ENCODE measurements at regions not wholly inside any gene's neighbourhood (a gene's known extent, or its start where the extent isn't known, plus 50 kb on each side); places are given as distances from the start of the nearest gene placed in this dataset.
"Not testable (repeated sequence)": the region's sequence is repeated elsewhere in the genome, so short reads cannot be mapped to it uniquely, and the experiment has no call there.

- no peak for DNase-seq (ENCODE audit: low spot score)
These were observed 807.9 kb upstream of the SPRY2 start for GRCh38 chr13:81148822-81149221.

GRCh38 chr13:81146576-81146975 is 805.6 kb upstream of the SPRY2 start:
- not testable (repeated sequence) for DNase-seq (ENCODE audit: low spot score)

DNA sequence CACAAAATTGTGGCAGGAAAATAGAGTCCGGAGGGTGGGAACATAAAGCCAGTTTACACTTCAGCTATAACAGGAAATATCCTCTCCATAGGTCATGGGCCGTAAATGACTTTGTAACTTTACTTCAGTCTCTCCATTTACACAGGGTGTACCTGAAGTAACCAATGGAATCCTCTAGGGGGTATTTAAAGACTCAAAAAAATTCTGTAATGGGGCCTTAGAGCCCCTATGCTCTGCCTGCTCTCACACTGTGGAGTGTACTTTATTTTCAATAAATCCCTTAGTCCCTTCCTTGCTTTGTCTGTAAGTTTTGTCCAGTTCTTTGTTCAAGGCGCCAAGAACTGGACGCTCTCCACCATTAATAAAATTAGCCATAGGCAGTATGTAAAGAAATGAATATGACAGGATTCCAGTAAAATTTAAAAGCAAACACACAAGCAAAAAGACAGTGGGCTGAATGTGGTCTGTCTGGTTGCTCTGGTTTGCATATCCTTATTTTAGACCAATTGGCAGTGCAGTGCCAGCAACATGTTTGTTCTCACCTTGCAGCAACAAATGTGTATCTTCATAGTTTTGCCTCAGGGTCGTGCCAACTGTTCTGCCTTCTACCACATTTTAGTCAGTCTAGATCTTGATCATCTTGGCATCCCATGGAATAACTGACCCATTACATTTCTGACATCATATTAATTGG is 801.5 kb upstream of the SPRY2 start:
- DNase-seq (ENCODE audit: low spot score) = no peak

GRCh38 chr13:81140675-81141074 is 799.7 kb upstream of the SPRY2 start:
- no peak for DNase-seq (ENCODE audit: low spot score)

GRCh38 chr13:81139987-81140386 is 799.1 kb upstream of the SPRY2 start:
- no peak for DNase-seq (ENCODE audit: low spot score)

DNA sequence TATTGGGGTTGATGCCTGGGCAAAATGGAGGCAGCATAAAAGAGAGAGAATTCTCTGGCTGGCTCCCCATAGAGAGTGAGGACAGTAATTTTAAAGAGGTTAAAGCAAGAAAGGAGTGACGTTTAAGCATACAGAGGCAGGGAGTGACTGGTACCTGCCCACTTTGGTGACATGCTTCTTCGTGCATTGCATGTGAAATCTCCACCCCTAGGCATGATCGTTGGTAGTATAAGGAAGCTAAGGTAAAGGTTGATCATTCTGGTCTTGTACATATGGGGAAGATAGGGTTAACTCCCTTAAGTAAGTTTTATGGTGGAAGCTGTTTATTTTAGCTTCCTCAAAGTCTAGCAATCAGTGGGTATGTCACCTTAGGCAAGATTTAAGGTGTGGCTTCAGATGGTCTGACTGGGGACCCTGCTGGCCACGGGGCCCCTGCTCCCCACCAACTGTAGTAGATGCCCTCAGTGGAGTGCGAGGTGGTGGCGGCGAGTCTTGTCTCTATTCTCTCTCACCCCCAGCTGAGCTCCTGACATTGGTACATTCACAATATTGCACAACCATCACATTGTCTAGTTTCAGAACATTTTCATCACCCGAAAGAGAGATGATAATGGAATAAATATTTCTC is 797.5 kb upstream of the SPRY2 start:
- DNase-seq (ENCODE audit: low spot score) = no peak

GRCh38 chr13:81133066-81133465 is 792.1 kb upstream of the SPRY2 start:
- no peak for DNase-seq (ENCODE audit: low spot score)

- DNase-seq (ENCODE audit: low spot score) = no peak
These were observed 776.5 kb upstream of the SPRY2 start for GRCh38 chr13:81117416-81117815.

- no peak for DNase-seq (ENCODE audit: low spot score)
These were observed 775.7 kb upstream of the SPRY2 start for GRCh38 chr13:81116461-81117282.

GRCh38 chr13:81109026-81109425 is 768.1 kb upstream of the SPRY2 start:
- no peak for DNase-seq (ENCODE audit: low spot score)

DNA sequence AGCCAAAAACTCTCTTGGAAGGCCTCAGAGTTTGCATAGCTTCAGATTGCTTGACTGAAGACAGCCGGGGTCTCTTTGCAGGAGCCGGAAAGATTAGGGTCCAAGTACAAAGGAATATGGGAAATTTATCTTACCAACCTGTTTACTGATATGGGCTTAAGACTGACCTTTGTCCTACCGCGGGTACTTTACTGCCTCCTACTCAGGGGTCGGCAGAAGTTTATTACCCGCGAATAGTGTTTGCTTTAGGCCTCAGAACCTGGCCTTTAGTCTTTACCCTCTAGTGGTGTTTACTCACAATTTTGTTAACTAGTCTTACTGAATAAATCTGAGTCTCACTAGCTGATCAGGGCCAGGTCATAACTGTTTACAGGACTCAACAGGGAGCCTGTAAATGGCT is 765.4 kb upstream of the SPRY2 start:
- DNase-seq (ENCODE audit: low spot score) = no peak

DNA sequence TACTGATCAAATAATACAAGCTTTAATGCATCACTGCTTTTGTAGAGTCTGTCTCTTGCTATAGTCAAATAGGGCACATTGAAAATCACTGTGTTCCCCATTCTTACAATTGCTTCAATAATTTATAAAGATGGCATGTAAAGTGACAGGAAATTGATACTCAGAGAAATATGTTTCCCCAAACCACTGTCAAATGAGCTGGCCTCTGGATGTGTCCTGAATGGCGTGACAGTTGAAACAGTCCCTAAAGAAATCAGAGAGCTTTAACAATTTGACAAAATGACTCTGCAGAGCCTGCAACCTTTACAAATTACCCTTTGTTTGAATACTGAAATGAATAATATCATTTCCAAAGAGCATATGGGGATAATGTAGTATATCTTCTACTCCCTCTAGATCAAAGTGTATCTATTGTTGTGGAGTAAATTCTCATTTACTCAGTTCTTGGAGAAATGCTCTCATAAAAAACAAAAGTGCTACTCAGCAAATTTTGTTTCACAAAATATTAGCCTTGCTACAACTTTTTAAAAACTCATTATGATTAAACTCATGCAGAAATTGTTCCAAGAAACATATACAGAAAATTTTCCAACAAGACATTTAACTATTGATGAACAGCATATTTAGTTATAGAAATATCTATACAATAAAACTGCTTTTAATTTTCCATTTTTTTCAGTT is 763.2 kb upstream of the SPRY2 start:
- no peak for DNase-seq (ENCODE audit: low spot score)

- not testable (repeated sequence) for DNase-seq (ENCODE audit: low spot score)
These were observed 761.1 kb upstream of the SPRY2 start for GRCh38 chr13:81102066-81102465.

- no peak for DNase-seq (ENCODE audit: low spot score)
These were observed 748.6 kb upstream of the SPRY2 start for GRCh38 chr13:81089371-81090157.

GRCh38 chr13:81080911-81081454 is 740.1 kb upstream of the SPRY2 start:
- no peak for DNase-seq (ENCODE audit: low spot score)

DNA sequence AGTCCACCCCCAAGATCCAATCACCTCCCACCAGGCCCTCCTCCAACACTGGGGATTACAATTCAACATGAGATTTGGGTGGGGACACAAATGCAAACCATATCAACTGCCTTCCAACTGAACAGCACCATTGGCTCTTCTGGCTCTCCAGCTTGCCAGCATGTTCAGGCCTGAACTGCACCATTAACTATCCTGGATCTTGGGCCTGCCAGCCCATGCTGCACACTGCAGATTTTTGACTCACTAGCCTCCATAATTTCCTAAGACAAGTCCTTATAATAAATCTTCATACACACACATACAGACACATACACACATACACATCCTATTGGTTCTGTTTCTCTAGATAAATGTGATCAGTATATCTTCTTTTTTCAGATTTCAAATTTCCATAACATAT is 737.1 kb upstream of the SPRY2 start:
- DNase-seq (ENCODE audit: low spot score) = no peak

DNA sequence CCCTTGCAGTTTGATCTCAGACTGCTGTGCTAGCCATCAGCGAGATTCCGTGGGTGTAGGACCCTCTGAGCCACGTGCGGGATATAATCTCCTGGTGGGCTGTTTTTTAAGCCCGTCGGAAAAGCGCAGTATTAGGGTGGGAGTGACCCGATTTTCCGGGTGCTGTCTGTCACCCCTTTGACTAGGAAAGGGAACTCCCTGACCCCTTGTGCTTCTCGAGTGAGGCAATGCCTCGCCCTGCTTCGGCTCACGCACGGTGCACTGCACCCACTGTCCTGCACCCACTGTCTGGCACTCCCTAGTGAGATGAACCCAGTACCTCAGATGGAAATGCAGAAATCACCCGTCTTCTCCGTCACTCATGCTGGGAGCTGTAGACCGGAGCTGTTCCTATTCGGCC is 728.9 kb upstream of the SPRY2 start:
- DNase-seq (ENCODE audit: low spot score) = not testable (repeated sequence)

DNA sequence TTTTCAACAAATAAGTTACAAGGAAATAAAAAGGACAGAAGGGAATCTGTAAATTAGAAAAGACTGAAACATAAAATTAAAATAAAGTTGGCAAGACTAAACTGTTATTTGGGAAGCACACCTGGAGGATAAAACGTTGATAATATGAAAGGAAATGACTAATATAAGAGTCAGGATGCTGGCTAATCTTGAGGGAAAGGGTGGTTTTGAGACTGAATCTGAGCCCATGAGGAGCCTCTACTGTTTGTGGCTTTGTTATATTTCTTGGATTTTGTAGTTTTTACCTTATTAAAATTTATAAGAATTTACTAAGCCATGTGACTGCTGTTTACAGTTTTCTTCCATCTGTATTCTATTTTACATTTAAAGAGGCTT is 718.0 kb upstream of the SPRY2 start:
- no peak for DNase-seq (ENCODE audit: low spot score)

GRCh38 chr13:81058211-81058915 is 717.4 kb upstream of the SPRY2 start:
- DNase-seq (ENCODE audit: low spot score) = no peak

- DNase-seq (ENCODE audit: low spot score) = no peak
These were observed 710.9 kb upstream of the SPRY2 start for GRCh38 chr13:81051873-81052272.

DNA sequence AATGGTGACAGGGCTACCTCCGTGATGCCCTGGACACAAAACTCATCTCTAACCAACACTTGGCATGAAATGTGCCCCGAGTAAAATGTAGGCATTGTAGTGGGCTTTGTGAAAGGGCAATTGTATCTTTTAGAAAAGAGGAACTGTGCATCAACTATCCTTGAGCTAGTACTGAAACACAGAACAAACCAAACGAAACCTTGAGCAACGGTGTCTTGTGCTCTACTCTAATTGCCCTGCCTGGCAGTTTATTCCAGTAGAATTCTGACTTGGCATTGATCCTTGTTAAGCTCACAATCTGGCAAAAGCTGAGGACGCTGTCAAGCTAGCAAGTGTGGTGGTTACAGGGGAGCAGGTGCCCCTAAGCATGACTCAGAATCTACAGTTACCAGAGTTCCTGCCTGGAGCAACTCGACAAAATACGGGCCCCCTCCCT is 707.1 kb upstream of the SPRY2 start:
- DNase-seq (ENCODE audit: low spot score) = peak; percentile 22
